ENCODE measurements at regions not wholly inside any gene's neighbourhood (a gene's known extent, or its start where the extent isn't known, plus 50 kb on each side); places are given as distances from the start of the nearest gene placed in this dataset.

DNA sequence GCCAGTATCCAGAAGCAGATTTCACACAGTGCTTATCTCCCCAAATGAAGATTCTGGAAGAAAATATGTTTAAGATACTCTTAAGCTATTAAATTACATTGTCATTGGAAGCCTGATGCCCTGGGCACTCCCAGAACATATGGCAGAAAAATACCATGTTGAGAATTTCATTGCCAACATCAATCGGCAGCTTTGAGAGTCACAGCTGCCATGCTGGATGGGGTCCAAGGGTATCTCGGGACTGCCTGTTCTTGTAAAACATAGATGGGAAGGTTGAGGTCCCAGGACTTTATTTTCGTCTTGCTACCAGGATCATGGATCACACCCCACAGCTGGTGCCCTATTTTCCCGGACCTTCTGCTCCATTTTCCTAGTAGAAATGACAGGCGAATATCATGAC lies 632.5 kb downstream of the SUCLG1 start:
- TF ChIP-seq CTCF (IDR thresholded peaks at IDR 0.05; ENCODE audit: borderline replicate concordance, extremely low read depth, low read length, poor library complexity, severe bottlenecking) = no peak
- no peak for TF ChIP-seq EZH2 (IDR thresholded peaks at IDR 0.05; ENCODE audit: borderline replicate concordance, low read depth, low read length, severe bottlenecking)
